NOMO-1 (cell line): ENCODE measurements at regions not wholly inside any gene's neighbourhood (a gene's known extent, or its start where the extent isn't known, plus 50 kb on each side); places are given as distances from the start of the nearest gene placed in this dataset.
"Not testable (repeated sequence)": the region's sequence is repeated elsewhere in the genome, so short reads cannot be mapped to it uniquely, and the experiment has no call there.

Experiments used
- DNase-seq, 2 experiments: peaks; one replicate each; lab custom pipeline; 2025; ENCODE audit not compliant: unreplicated experiment in 2 of 2; lab: John Stamatoyannopoulos, UW

- DNase-seq = not testable (repeated sequence)
Measured at GRCh38 chr1:245102149-245102548, 52.6 kb upstream of the KIF26B start.

DNA sequence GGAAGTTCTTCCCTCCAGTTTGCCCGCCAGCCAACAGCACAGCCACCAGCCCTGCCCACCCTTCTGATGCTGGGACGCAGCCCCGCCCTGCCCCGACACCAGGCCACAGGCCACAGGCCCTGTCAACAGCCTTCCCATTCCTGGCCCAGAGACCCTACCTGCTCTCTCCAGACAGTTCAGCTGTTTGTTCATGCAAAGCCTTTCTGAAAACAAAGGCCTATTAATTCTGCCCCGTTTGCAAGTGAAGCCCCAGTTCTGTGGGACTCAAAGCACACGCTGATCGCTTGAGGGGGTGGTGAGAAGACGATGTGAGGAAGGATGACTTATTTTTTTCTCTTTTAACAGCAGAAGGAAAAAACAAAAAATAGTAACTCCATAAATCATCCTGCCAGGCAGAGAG, 55.4 kb upstream of the KIF26B start:
- no peak for DNase-seq

DNA sequence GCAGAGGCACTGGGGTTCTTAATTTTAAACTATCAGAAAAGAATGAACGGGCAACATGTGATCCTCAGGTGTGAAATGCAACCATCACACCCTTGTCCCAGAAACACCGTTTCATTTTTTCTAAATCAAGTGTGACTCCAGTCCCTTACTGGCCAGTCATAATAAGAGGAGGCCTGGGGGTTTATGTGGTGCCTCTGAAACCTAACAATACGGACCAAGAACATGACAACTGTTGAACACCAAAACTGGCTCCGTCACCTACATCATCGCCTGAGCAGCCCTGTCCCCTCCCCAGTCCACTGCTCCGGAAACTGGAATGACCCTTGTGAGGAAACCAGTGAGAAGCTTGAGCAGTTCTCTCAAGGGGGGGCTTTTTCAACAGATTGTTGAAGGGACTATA, 55.9 kb upstream of the KIF26B start:
- DNase-seq = no peak

DNA sequence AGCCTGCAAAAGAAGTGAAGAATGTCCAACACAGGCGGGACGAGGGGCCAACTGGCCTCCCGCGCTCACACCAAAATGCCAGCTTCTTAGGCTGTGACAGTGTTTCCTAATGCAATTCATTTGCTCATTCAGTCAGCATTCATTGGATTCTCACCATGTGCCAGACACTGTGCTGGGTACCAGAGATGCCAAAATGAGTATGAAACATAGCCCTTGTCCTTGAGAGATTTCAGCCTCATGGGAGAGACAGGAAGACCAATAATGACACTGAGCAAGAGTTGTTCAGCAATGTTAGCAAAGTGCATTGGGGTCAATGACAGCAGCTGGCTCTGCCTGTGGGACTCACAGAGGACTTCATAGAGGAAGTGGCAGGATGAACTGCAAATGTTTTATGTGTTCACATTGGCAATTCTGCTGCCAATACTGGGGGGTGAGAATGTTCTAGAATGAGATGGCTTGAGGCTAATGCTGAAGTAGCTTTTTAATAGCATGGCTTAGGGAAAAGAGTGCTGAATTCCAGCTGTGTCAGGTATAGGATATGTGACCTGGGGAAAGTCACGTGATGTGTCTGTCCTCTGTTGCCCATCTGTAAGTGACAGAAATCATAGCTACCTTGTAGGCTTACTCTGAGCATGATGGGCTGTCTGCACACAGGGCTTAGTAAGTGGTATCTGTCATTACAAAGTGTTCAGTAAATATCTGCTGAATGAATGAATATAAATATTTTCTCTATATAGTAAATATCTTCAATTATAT, 58.3 kb upstream of the KIF26B start:
- no peak for DNase-seq

DNA sequence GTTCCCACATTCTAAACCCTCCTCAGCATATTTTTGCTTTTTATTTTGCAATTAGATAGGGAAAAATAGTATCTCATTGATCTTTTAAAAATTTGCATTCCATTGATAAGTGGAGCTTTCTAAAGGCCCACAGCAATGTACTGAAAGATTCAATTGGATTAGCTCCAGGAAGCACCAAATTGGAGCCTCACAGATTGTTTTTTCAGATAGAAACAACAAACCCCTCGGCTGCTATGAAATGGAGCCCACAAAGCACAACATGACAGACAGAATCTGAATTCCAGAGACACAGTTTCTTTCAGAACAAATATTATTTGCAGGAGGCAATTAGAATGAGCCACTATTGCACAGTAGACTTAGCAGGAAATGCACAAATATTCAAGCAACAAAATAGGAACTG, 58.9 kb upstream of the KIF26B start:
- no peak for DNase-seq

DNA sequence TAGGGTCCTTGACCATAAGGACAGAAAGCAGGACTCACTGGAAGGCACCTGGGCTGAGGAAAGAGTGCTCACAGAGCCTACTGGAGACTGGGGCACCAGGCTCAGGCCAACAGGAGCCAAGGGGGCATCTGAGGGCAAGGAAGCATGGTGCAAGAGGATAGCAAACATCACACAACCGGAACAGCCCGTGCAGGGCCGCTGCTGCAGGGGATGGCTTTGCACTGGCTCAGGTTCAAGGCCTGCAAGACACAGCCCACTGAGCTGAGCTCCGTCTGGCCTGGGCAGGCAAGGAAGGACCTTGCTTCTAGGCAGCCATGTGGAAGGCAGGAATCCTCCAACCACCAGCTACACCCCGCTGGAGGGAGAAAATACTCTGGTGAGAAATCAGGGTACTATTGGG, 59.8 kb upstream of the KIF26B start:
- DNase-seq = no peak

DNA sequence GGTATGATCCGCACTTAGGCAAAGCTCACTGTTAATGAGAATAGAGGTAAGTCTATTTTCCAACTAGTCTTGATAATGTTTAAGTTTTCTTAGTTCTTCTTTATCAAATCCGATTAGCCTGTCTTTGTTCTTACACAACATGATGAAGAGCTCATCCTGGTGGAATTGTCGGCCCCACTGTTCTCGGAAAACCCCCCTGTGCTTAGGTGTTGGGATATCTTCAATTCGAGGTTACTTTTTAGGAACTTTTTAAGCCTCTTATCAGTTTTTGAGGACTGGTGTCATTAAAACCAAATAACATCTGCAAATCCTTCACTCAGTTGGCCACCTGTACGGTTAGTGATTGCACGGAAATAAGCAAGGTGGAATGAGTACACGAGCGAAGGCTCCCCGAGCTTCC, 60.7 kb upstream of the KIF26B start:
- DNase-seq = no peak

GRCh38 chr1:245092638-245092976, 62.2 kb upstream of the KIF26B start:
- no peak for DNase-seq

DNA sequence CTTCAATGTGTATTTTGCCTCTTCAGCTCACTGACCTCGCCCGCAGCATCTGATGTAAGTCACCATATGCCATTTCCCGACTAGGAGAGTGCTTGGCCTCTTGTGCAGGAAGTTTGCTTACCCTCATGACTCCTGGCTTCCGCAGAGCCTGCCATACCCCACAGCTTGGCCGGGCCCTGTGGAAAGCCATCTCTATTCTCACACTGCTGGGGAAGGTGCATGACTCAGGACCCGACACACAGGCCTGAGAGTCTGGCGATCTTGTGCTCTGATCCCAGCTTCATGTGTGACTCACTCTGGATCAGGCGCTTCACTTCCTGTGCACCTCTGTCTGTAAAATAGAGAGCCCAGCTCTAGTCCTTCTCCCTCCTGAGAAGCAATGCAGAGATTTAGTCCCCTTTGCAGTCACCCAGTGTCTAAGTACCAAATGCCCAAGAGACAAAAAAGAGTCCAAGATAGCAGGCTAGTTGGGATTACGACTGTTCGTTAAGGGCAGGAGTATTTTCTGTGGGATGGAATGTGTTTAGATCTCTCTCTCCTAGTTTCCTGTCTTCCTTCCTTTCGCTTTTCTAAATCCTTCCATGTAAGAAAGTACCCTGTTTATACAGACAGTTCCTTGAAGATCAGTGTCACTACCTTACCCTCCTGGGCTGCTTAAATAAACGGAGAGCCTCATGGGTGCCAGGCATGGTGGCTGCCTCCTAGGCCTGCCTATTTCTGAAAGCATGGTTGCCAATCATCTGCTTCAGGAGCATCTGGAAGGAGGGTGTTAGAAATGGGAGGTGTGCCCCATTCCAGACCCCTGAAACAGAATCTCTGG, 62.8 kb upstream of the KIF26B start:
- no peak for DNase-seq

DNA sequence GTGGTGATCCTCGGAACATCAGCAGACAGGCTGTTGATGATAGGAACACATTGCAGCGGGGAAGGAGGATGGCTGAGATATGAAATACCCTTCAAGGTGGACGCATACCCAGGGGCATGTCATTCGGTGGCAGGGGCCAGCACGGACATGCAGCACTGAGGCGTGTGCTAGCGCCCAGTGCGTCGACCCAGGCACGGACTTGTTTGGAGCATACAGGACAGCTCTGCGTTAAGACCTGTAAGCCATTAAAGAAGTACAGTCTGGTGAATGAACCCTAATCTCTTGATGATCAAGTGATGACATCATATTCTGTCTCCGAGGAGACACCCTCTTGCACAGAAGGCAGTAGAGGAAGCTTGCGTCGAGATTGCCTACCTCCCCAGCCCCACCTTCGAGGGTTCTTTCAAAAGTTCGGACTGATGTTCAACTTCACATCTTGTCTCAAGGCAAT, 63.6 kb upstream of the KIF26B start:
- DNase-seq = no peak

DNA sequence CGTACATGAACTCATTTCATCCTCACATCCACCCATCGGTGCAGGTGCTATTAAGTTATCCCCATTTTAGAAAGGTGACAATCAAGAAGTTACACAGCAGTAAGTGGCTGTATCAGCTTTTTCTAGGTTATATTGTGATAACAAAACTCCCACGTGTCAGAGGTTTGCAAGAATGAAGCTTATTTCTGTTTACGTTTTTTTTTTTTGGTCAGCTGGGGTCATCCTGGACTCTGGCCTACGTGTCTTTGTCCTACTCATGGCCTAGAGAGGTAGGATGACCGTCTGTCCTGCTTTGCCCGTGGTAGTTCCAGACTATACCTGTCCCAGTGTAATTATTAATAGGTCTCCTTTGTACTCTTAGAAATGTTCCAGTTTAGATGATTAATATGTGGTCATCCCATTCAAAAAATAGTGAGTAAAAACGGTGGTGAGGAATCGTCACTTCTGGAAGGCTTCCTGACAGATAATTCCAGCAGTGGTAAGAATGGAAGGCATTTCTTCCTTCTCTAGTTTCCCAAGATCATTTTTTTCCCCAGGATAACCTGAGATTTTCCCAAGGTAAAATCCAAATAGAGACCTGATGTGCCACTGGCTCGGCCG, 64.2 kb upstream of the KIF26B start:
- DNase-seq = no peak

GRCh38 chr1:245087723-245088122, 67.1 kb upstream of the KIF26B start:
- no peak for DNase-seq

- DNase-seq = no peak
Measured at GRCh38 chr1:245086389-245086969, 68.3 kb upstream of the KIF26B start.

- DNase-seq = no peak
Measured at GRCh38 chr1:245085508-245086095, 69.2 kb upstream of the KIF26B start.

- no peak for DNase-seq
Measured at GRCh38 chr1:245084551-245084950, 70.2 kb upstream of the KIF26B start.

DNA sequence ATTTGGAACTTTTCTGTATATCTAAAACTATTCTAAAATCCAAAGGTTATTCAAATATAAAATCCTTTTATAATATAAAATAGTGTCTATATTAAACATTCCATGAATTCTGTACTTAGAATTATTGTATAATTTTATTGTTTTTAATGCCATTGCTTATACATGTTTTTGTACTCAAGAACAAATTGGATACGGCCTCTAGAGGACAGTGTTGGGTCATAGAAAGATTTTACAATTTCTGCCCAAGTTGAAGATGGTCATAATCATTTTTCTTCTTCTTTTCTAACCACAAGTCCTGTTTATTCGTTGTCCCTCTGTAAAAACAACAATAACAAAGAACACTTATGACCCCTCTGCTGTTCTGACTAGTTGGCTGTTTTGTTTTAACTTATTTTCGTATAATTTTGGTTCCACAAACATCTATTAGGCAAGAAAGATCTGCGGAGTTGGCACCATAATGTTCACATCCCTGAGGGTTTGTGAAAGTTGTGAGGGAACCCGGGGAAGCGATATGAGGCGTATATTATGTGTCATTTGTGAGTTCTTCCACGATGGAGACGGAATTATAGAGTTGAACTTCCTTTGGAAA, 75.7 kb upstream of the KIF26B start:
- peak; percentile 16 to 33 for DNase-seq

DNA sequence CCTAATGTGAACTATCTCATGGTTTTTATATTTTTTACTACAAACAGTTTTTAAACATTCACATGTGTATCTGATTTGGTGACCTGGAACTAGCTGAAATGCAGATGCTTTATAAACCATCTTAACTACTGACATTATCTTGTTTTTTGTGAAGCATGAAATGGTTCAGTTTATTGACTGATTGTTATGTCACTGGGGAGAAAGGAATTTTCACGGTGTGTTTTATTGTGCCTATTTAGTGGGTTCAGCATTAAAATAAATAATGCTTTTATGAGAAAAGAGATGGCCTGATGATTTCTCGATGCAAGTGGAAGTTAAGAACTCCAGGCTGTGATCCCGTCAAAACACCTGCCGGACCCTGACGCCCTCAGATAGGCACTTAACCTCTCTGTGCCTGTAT, 79.9 kb upstream of the KIF26B start:
- no peak for DNase-seq

DNA sequence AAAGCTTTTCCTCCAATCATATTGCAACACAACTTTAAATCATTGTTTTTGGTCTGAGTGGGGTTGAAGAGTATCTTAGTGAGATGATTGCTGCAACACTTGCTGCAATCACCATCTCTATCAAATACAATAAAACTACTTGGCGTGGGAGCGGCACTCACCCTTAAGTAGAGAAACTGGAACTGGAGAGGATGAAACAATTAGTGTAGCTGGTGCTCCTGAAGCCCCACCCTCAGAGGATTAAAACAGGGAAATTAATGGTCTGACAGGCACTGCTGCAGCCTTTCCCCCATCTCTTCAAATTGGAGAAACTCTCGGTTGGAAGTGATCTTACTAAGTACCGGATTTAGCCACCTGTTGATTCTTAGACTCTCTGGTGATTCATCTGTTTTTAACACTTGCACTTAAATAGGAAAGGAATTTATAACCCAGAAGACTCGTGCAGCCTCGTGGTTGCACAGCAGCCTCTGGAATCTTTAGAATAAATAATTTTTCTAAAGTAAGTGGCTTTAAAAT, 80.5 kb upstream of the KIF26B start:
- DNase-seq = peak; percentile 49 to 53

GRCh38 chr1:245070836-245071615, 83.8 kb upstream of the KIF26B start:
- no peak for DNase-seq

DNA sequence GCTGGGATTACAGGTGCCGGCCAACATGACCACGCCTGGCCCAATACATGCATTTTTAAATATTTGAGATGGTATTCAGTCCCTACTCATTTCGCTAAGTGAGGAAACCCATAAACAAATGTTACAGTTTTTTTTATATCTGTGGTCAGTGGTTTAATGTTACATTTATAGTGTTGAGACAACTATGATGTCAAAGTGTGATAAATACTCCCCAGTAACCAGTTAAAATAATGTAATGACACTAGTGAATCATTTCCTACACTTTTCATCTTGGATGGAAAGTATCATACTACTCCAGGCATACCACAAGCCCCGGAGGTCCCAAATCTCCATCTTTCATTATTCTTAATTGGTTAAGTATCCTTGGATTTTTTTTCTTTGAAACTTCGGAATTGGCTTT, 87.5 kb upstream of the KIF26B start:
- no peak for DNase-seq
